ENCODE measurements at regions not wholly inside any gene's neighbourhood (a gene's known extent, or its start where the extent isn't known, plus 50 kb on each side); places are given as distances from the start of the nearest gene placed in this dataset.

- Histone ChIP-seq H3K9me3 (no peaks in the 10 kb centered on the region), H3K4me1 (peaks cover 0 to 3% (median 0%) of the 10 kb centered on the region in 4 donors), H3K27me3 (peaks cover 0 to 13% (median 0%) of the 10 kb centered on the region in 3 donors), H3K27ac (no peak overlapping the region), H3K36me3 (no peaks in the 10 kb centered on the region), H3K4me3 (no peak overlapping the region)
- intact Hi-C loops (cut with DNase I), result no loop called here
- DNase-seq, result no peak
- TF ChIP-seq POLR2A (IDR thresholded peaks at IDR 0.05) (no peak), CTCF (IDR thresholded peaks at IDR 0.05) (no peak), EP300 (IDR thresholded peaks at IDR 0.05) (no peak), POLR2AphosphoS5 (IDR thresholded peaks at IDR 0.05) (no peak)
- WGBS, 2 donors, result 70 to 73% methylated on average over 25 of the region's 25 CpGs
Observed at GRCh38 chr22:49192180-49192856, 635.4 kb downstream of the BRD1 start.

- H3K36me3 ChIP-seq, result no peaks in the 10 kb centered on the region
- peaks cover 0 to 13% (median 0%) of the 10 kb centered on the region in 3 donors for H3K27me3 ChIP-seq
- no peak for TF ChIP-seq POLR2A (IDR thresholded peaks at IDR 0.05)
- no peak for TF ChIP-seq POLR2AphosphoS5 (IDR thresholded peaks at IDR 0.05)
- TF ChIP-seq CTCF (IDR thresholded peaks at IDR 0.05), result no peak
- TF ChIP-seq EP300 (IDR thresholded peaks at IDR 0.05), result no peak
- WGBS, 2 donors, result 80 to 82% methylated on average over 16 of the region's 16 CpGs
- intact Hi-C loops (cut with DNase I), result no loop called here
- H3K9me3 ChIP-seq, result no peaks in the 10 kb centered on the region
- no peaks in the 10 kb centered on the region for H3K4me1 ChIP-seq
- H3K4me3 ChIP-seq, result no peak overlapping the region
- H3K27ac ChIP-seq, result no peak overlapping the region
- DNase-seq, result no peak
Observed at GRCh38 chr22:49191506-49191980, 636.1 kb downstream of the BRD1 start.

GRCh38 chr22:49190816-49191505 lies 636.7 kb downstream of the BRD1 start:
- Histone ChIP-seq H3K4me1 (no peaks in the 10 kb centered on the region), H3K4me3 (no peak overlapping the region), H3K27me3 (peaks cover 0 to 13% (median 0%) of the 10 kb centered on the region in 3 donors), H3K9me3 (no peaks in the 10 kb centered on the region), H3K27ac (no peak overlapping the region), H3K36me3 (no peaks in the 10 kb centered on the region)
- TF ChIP-seq POLR2A (IDR thresholded peaks at IDR 0.05), result no peak
- no peak for TF ChIP-seq EP300 (IDR thresholded peaks at IDR 0.05)
- no peak for TF ChIP-seq CTCF (IDR thresholded peaks at IDR 0.05)
- TF ChIP-seq POLR2AphosphoS5 (IDR thresholded peaks at IDR 0.05), result no peak
- no peak for DNase-seq
- WGBS, 2 donors, result 84% methylated on average over 24 of the region's 24 CpGs
- intact Hi-C loops (cut with DNase I), result no loop called here

- no peaks in the 10 kb centered on the region for H3K4me1 ChIP-seq
- no peaks in the 10 kb centered on the region for H3K9me3 ChIP-seq
- no peak overlapping the region for H3K27ac ChIP-seq
- no peak overlapping the region for H3K4me3 ChIP-seq
- H3K36me3 ChIP-seq, result no peaks in the 10 kb centered on the region
- no peak for DNase-seq
- TF ChIP-seq POLR2A (IDR thresholded peaks at IDR 0.05) (no peak), EP300 (IDR thresholded peaks at IDR 0.05) (no peak), CTCF (IDR thresholded peaks at IDR 0.05) (no peak), POLR2AphosphoS5 (IDR thresholded peaks at IDR 0.05) (no peak)
- WGBS, 2 donors, result 82 to 86% methylated on average over 14 of the region's 14 CpGs
- H3K27me3 ChIP-seq, result peaks cover 0 to 13% (median 0%) of the 10 kb centered on the region in 3 donors
- intact Hi-C loops (cut with DNase I), result no loop called here
Observed at GRCh38 chr22:49189871-49190270, 637.8 kb downstream of the BRD1 start.
